Mesenchymal stem cell (in vitro differentiated cells and primary cell): ENCODE measurements at regions not wholly inside any gene's neighbourhood (a gene's known extent, or its start where the extent isn't known, plus 50 kb on each side); places are given as distances from the start of the nearest gene placed in this dataset.
"Not testable (repeated sequence)": the region's sequence is repeated elsewhere in the genome, so short reads cannot be mapped to it uniquely, and the experiment has no call there.

ENCODE experiments used
- DNase-seq: peaks from one replicate; pipeline ENCODE4 v3.0.0-alpha.2; 2013
- H2AFZ ChIP-seq: one replicate; pipeline ENCODE4 v1.6.1; 2013; ENCODE audit warnings: low read depth, mild to moderate bottlenecking, control low read depth, inconsistent platforms, low read length, moderate library complexity
- H2AK5ac ChIP-seq: 2 replicates; pipeline ENCODE4 v1.6.1; 2013; ENCODE audit warnings: low read length, moderate library complexity, mild to moderate bottlenecking, inconsistent platforms; ENCODE audit not compliant: severe bottlenecking
- H2BK120ac ChIP-seq: one replicate; pipeline ENCODE4 v1.6.1; 2013; ENCODE audit warnings: low read depth, mild to moderate bottlenecking, inconsistent platforms, low read length, moderate library complexity
- H2BK12ac ChIP-seq, 2 experiments: one replicate each; pipeline ENCODE4 v1.6.1; 2013; ENCODE audit warnings: inconsistent platforms in 2 of 2, low read length in 2 of 2, mild to moderate bottlenecking in 2 of 2, moderate library complexity in 2 of 2, control low read depth in 1 of 2
- H2BK15ac ChIP-seq: one replicate; pipeline ENCODE4 v1.6.1; 2013; ENCODE audit warnings: mild to moderate bottlenecking, low read depth, inconsistent platforms; ENCODE audit not compliant: poor library complexity, severe bottlenecking
- H2BK5ac ChIP-seq: 2 replicates; pipeline ENCODE4 v1.6.1; 2013; ENCODE audit warnings: low read depth, mild to moderate bottlenecking, low read length, control low read depth, inconsistent platforms; ENCODE audit not compliant: poor library complexity, severe bottlenecking
- H3K14ac ChIP-seq, 2 experiments: one replicate each; pipeline ENCODE4 v1.6.1; 2013; ENCODE audit warnings: inconsistent platforms in 2 of 2, low read length in 2 of 2, control low read depth in 1 of 2, mild to moderate bottlenecking in 1 of 2, moderate library complexity in 1 of 2
- H3K18ac ChIP-seq, 2 experiments: one replicate each; pipeline ENCODE4 v1.6.1; 2013; ENCODE audit warnings: inconsistent platforms in 2 of 2, low read length in 2 of 2, control low read depth in 1 of 2, low read depth in 1 of 2, mild to moderate bottlenecking in 1 of 2
- H3K23ac ChIP-seq, 2 experiments: one replicate each; pipeline ENCODE4 v1.6.1; 2013; ENCODE audit warnings: inconsistent platforms in 2 of 2, low read length in 2 of 2, mild to moderate bottlenecking in 2 of 2, moderate library complexity in 2 of 2, control low read depth in 1 of 2
- H3K27ac ChIP-seq: 2 replicates; pipeline ENCODE4 v1.5.1; 2013; ENCODE audit warnings: mild to moderate bottlenecking, moderate library complexity, low read length, control low read depth, inconsistent platforms; ENCODE audit not compliant: poor library complexity, severe bottlenecking
- H3K27me3 ChIP-seq, 2 experiments: 2 replicates each; pipeline versions ENCODE4 v1.6.1 to v1.7.0; 2013; ENCODE audit warnings: low read length in 2 of 2, mild to moderate bottlenecking in 2 of 2, moderate library complexity in 2 of 2, control low read depth in 1 of 2, inconsistent platforms in 1 of 2; ENCODE audit not compliant: control insufficient read depth in 1 of 2, insufficient read depth in 1 of 2
- H3K36me3 ChIP-seq, 2 experiments: 2 replicates each; pipeline versions ENCODE4 v1.6.1 to v1.7.0; 2013; ENCODE audit warnings: low read length in 2 of 2, control low read depth in 1 of 2, inconsistent platforms in 1 of 2, low read depth in 1 of 2, mild to moderate bottlenecking in 1 of 2; ENCODE audit not compliant: insufficient read depth in 2 of 2, control insufficient read depth in 1 of 2
- H3K4ac ChIP-seq, 2 experiments: one replicate each; pipeline ENCODE4 v1.6.1; 2013; ENCODE audit warnings: inconsistent platforms in 2 of 2, low read length in 2 of 2, mild to moderate bottlenecking in 2 of 2, moderate library complexity in 2 of 2, control low read depth in 1 of 2, low read depth in 1 of 2
- H3K4me1 ChIP-seq: 2 replicates; pipeline ENCODE4 v1.6.1; 2013; ENCODE audit warnings: low read depth, low read length, control low read depth; ENCODE audit not compliant: control insufficient read depth, insufficient read depth
- H3K4me2 ChIP-seq: 2 replicates; pipeline ENCODE4 v1.6.1; 2013; ENCODE audit warnings: low read length, mild to moderate bottlenecking, inconsistent platforms; ENCODE audit not compliant: poor library complexity, severe bottlenecking
- H3K4me3 ChIP-seq, 2 experiments: 2 replicates each; pipeline versions ENCODE4 v1.5.1 to v1.7.0; 2013; ENCODE audit warnings: low read length in 2 of 2, mild to moderate bottlenecking in 2 of 2, control low read depth in 1 of 2, low read depth in 1 of 2; ENCODE audit not compliant: insufficient read depth in 1 of 2
- H3K79me1 ChIP-seq: replicated peaks from 2 replicates; pipeline ENCODE4 v1.6.1; 2013; ENCODE audit warnings: mild to moderate bottlenecking, control low read depth, low read length, inconsistent platforms; ENCODE audit not compliant: poor library complexity, severe bottlenecking
- H3K9ac ChIP-seq: 2 replicates; pipeline ENCODE4 v1.7.0; 2013; ENCODE audit warnings: mild to moderate bottlenecking, low read length, moderate library complexity
- H3K9me3 ChIP-seq: 2 replicates; pipeline ENCODE4 v1.7.0; 2013; ENCODE audit warnings: mild to moderate bottlenecking, low read length; ENCODE audit not compliant: control insufficient read depth
- H4K8ac ChIP-seq: one replicate; pipeline ENCODE4 v1.6.1; 2013; ENCODE audit warnings: inconsistent platforms, mild to moderate bottlenecking, low read length, moderate library complexity
- H4K91ac ChIP-seq: one replicate; pipeline ENCODE4 v1.6.1; 2013; ENCODE audit warnings: mild to moderate bottlenecking, low read length, inconsistent platforms
- WGBS: methylation state at CpG from one replicate; pipeline ENCODE4 v1.1.7; 2013; ENCODE audit warnings: mixed read lengths; 5-methylcytosine and 5-hydroxymethylcytosine counted together

- 93% methylated on average over 9 of the region's 19 CpGs for WGBS
- H3K4me1 ChIP-seq, H4K91ac ChIP-seq, H3K27me3 ChIP-seq, DNase-seq, H2BK12ac ChIP-seq, H3K4me2 ChIP-seq, H2AFZ ChIP-seq, H3K36me3 ChIP-seq, H3K4me3 ChIP-seq, H2BK15ac ChIP-seq, H3K18ac ChIP-seq, H3K27ac ChIP-seq, H2BK120ac ChIP-seq, H2BK5ac ChIP-seq, H3K14ac ChIP-seq, H2AK5ac ChIP-seq, H3K23ac ChIP-seq, H3K79me1 ChIP-seq, H3K9ac ChIP-seq, H3K4ac ChIP-seq: not testable (repeated sequence)
- peaks cover 12% of the 10 kb centered on the region for H3K9me3 ChIP-seq
- peak overlapping the region; percentile 71 for H4K8ac ChIP-seq
These were observed 160.6 kb upstream of the THBS1 start for GRCh38 chr15:39420123-39420852.

DNA sequence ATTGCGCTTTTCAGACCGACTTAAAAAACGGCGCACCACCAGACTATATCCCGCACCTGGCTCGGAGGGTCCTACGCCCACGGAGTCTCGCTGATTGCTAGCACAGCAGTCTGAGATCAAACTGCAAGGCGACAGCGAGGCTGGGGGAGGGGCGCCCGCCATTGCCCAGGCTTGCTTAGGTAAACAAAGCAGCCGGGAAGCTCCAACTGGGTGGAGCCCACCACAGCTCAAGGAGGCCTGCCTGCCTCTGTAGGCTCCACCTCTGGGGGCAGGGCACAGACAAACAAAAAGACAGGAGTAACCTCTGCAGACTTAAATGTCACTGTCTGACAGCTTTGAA is 160.1 kb upstream of the THBS1 start:
- H2AK5ac ChIP-seq, H3K36me3 ChIP-seq, H4K91ac ChIP-seq, H2BK12ac ChIP-seq, H3K79me1 ChIP-seq, H3K27me3 ChIP-seq, H3K23ac ChIP-seq, H4K8ac ChIP-seq, H2BK120ac ChIP-seq, H2BK5ac ChIP-seq, H2BK15ac ChIP-seq, H3K18ac ChIP-seq, H3K9ac ChIP-seq, H3K27ac ChIP-seq, H3K4me1 ChIP-seq, H3K14ac ChIP-seq, H3K4me3 ChIP-seq, H3K4ac ChIP-seq, H3K4me2 ChIP-seq, H2AFZ ChIP-seq, DNase-seq: not testable (repeated sequence)
- 72% methylated on average over 13 of the region's 14 CpGs for WGBS
- peaks cover 12% of the 10 kb centered on the region for H3K9me3 ChIP-seq

- H3K36me3 ChIP-seq, result no peaks in the 10 kb centered on the region
- H4K8ac ChIP-seq, result no peak overlapping the region
- no peak overlapping the region for H3K18ac ChIP-seq
- no peak overlapping the region for H2BK12ac ChIP-seq
- H3K4me1 ChIP-seq, result no peaks in the 10 kb centered on the region
- H2AK5ac ChIP-seq, result no peak overlapping the region
- peak; percentile 52 for DNase-seq
- no peaks in the 10 kb centered on the region for H3K9me3 ChIP-seq
- H2BK15ac ChIP-seq, result no peak overlapping the region
- no peaks in the 10 kb centered on the region for H3K27me3 ChIP-seq
- H3K23ac ChIP-seq, result no peak overlapping the region
- no peak overlapping the region for H3K14ac ChIP-seq
- H2BK5ac ChIP-seq, result no peak overlapping the region
- no peak overlapping the region for H2BK120ac ChIP-seq
- H3K4me2 ChIP-seq, result no peak overlapping the region
- no peak overlapping the region for H2AFZ ChIP-seq
- H3K9ac ChIP-seq, result no peak overlapping the region
- WGBS, result 84% methylated on average over 18 of the region's 19 CpGs
- no peak overlapping the region for H3K4me3 ChIP-seq
- H4K91ac ChIP-seq, result no peak overlapping the region
- no peaks in the 10 kb centered on the region for H3K79me1 ChIP-seq
- no peak overlapping the region for H3K27ac ChIP-seq
- no peak overlapping the region for H3K4ac ChIP-seq
These were observed 154.0 kb upstream of the THBS1 start for GRCh38 chr15:39426552-39427532.

GRCh38 chr15:39427705-39428104 is 153.2 kb upstream of the THBS1 start:
- Histone ChIP-seq H3K9ac (no peak overlapping the region), H2BK15ac (no peak overlapping the region), H4K91ac (no peak overlapping the region), H3K14ac (no peak overlapping the region), H3K9me3 (no peaks in the 10 kb centered on the region), H2BK120ac (no peak overlapping the region), H3K27me3 (no peaks in the 10 kb centered on the region), H4K8ac (no peak overlapping the region), H2BK12ac (no peak overlapping the region), H3K4me3 (no peak overlapping the region), H3K18ac (peak overlapping the region in 1 of 2 experiments; percentile 48), H3K36me3 (no peaks in the 10 kb centered on the region), H3K23ac (no peak overlapping the region), H3K4me1 (no peaks in the 10 kb centered on the region), H3K4ac (no peak overlapping the region), H2BK5ac (no peak overlapping the region), H3K79me1 (no peaks in the 10 kb centered on the region), H3K27ac (no peak overlapping the region), H2AK5ac (no peak overlapping the region), H2AFZ (no peak overlapping the region), H3K4me2 (no peak overlapping the region)
- DNase-seq, result no peak
- 55% methylated on average over 3 of the region's 3 CpGs for WGBS
